ENCODE measurements at regions not wholly inside any gene's neighbourhood (a gene's known extent, or its start where the extent isn't known, plus 50 kb on each side); places are given as distances from the start of the nearest gene placed in this dataset.

- no peak for DNase-seq
Observed at GRCh38 chr13:105107781-105108180, 1427.7 kb downstream of the EFNB2 start.

GRCh38 chr13:105105471-105105870 lies 1430.0 kb downstream of the EFNB2 start:
- H3K36me3 ChIP-seq (replicated peaks) = no peaks in the 10 kb centered on the region
- no peak for DNase-seq
- no peak for TF ChIP-seq CTCF (IDR thresholded peaks at IDR 0.05; ENCODE audit: low read depth, low read length, missing control alignments)
- in situ Hi-C loops (cut with HindIII; ENCODE audit: low pct_ligation_motif_present, low sequenced_read_pairs) = no loop called here
- H3K27ac ChIP-seq = no peak overlapping the region
- H3K27me3 ChIP-seq (replicated peaks) = no peaks in the 10 kb centered on the region
- H3K4me3 ChIP-seq (ENCODE audit: low read depth, low read length) = no peak overlapping the region

More at GRCh38 chr13:105107781-105108180, 1427.7 kb downstream of the EFNB2 start:
- no peak for TF ChIP-seq CTCF (IDR thresholded peaks at IDR 0.05; ENCODE audit: low read depth, low read length, missing control alignments)
- Histone ChIP-seq H3K27ac (no peak overlapping the region), H3K4me3 (ENCODE audit: low read depth, low read length) (no peak overlapping the region), H3K27me3 (replicated peaks) (no peaks in the 10 kb centered on the region), H3K36me3 (replicated peaks) (no peaks in the 10 kb centered on the region)
- in situ Hi-C loops (cut with HindIII; ENCODE audit: low pct_ligation_motif_present, low sequenced_read_pairs) = no loop called here

GRCh38 chr13:105097521-105097920 lies 1437.9 kb downstream of the EFNB2 start:
- Histone ChIP-seq H3K4me3 (ENCODE audit: low read depth, low read length) (no peak overlapping the region), H3K27ac (no peak overlapping the region), H3K27me3 (replicated peaks) (no peaks in the 10 kb centered on the region), H3K36me3 (replicated peaks) (no peaks in the 10 kb centered on the region)
- DNase-seq = no peak
- in situ Hi-C loops (cut with HindIII; ENCODE audit: low pct_ligation_motif_present, low sequenced_read_pairs) = no loop called here
- TF ChIP-seq CTCF (IDR thresholded peaks at IDR 0.05; ENCODE audit: low read depth, low read length, missing control alignments) = no peak

- TF ChIP-seq CTCF (IDR thresholded peaks at IDR 0.05; ENCODE audit: low read depth, low read length, missing control alignments) = no peak
- DNase-seq = peak; percentile 56
- in situ Hi-C loops (cut with HindIII; ENCODE audit: low pct_ligation_motif_present, low sequenced_read_pairs) = no loop called here
- no peaks in the 10 kb centered on the region for H3K27me3 ChIP-seq (replicated peaks)
- no peak overlapping the region for H3K4me3 ChIP-seq (ENCODE audit: low read depth, low read length)
- H3K36me3 ChIP-seq (replicated peaks) = no peaks in the 10 kb centered on the region
- no peak overlapping the region for H3K27ac ChIP-seq
Observed at GRCh38 chr13:105089858-105090643, 1445.4 kb downstream of the EFNB2 start.

- in situ Hi-C loops (cut with HindIII; ENCODE audit: low pct_ligation_motif_present, low sequenced_read_pairs) = no loop called here
- no peaks in the 10 kb centered on the region for H3K27me3 ChIP-seq (replicated peaks)
- no peak overlapping the region for H3K27ac ChIP-seq
- no peak for TF ChIP-seq CTCF (IDR thresholded peaks at IDR 0.05; ENCODE audit: low read depth, low read length, missing control alignments)
- H3K4me3 ChIP-seq (ENCODE audit: low read depth, low read length) = no peak overlapping the region
- DNase-seq = no peak
- H3K36me3 ChIP-seq (replicated peaks) = no peaks in the 10 kb centered on the region
Observed at GRCh38 chr13:105087945-105088344, 1447.5 kb downstream of the EFNB2 start.

- Histone ChIP-seq H3K27me3 (replicated peaks) (no peaks in the 10 kb centered on the region), H3K36me3 (replicated peaks) (no peaks in the 10 kb centered on the region), H3K27ac (no peak overlapping the region), H3K4me3 (ENCODE audit: low read depth, low read length) (no peak overlapping the region)
- TF ChIP-seq CTCF (IDR thresholded peaks at IDR 0.05; ENCODE audit: low read depth, low read length, missing control alignments) = no peak
- DNase-seq = no peak
- in situ Hi-C loops (cut with HindIII; ENCODE audit: low pct_ligation_motif_present, low sequenced_read_pairs) = no loop called here
Observed at GRCh38 chr13:105084931-105085330, 1450.5 kb downstream of the EFNB2 start.

All from brain microvascular endothelial cell (primary cell).